Glomerular visceral epithelial cell (primary cell): ENCODE measurements at regions not wholly inside any gene's neighbourhood (a gene's known extent, or its start where the extent isn't known, plus 50 kb on each side); places are given as distances from the start of the nearest gene placed in this dataset.

Source experiments
- DNase-seq: peaks from one replicate; pipeline ENCODE4 v3.0.0-alpha.2; 2016; ENCODE audit errors: extremely low spot score

GRCh38 chrX:40316502-40316901, 218.7 kb upstream of the BCOR start:
- no peak for DNase-seq

- DNase-seq, result no peak
These were observed 216.3 kb upstream of the BCOR start for GRCh38 chrX:40314070-40314469.

- DNase-seq, result no peak
These were observed 215.5 kb upstream of the BCOR start for GRCh38 chrX:40313269-40313668.

GRCh38 chrX:40310447-40310846, 212.7 kb upstream of the BCOR start:
- no peak for DNase-seq

GRCh38 chrX:40310016-40310415, 212.3 kb upstream of the BCOR start:
- no peak for DNase-seq

GRCh38 chrX:40307871-40308270, 210.1 kb upstream of the BCOR start:
- DNase-seq, result no peak

GRCh38 chrX:40304115-40304514, 206.4 kb upstream of the BCOR start:
- DNase-seq, result no peak

- DNase-seq, result no peak
These were observed 205.7 kb upstream of the BCOR start for GRCh38 chrX:40303256-40304077.

- DNase-seq, result no peak
These were observed 202.6 kb upstream of the BCOR start for GRCh38 chrX:40300286-40300890.

GRCh38 chrX:40299641-40300046, 201.9 kb upstream of the BCOR start:
- no peak for DNase-seq

GRCh38 chrX:40298572-40299479, 201.1 kb upstream of the BCOR start:
- no peak for DNase-seq

- no peak for DNase-seq
These were observed 200.3 kb upstream of the BCOR start for GRCh38 chrX:40298069-40298468.

- no peak for DNase-seq
These were observed 193.8 kb upstream of the BCOR start for GRCh38 chrX:40291553-40291952.

GRCh38 chrX:40290517-40290916, 192.8 kb upstream of the BCOR start:
- DNase-seq, result no peak

GRCh38 chrX:40285876-40286275, 188.1 kb upstream of the BCOR start:
- DNase-seq, result no peak

GRCh38 chrX:40284852-40285251, 187.1 kb upstream of the BCOR start:
- no peak for DNase-seq

- DNase-seq, result no peak
These were observed 186.2 kb upstream of the BCOR start for GRCh38 chrX:40283981-40284380.

- DNase-seq, result no peak
These were observed 185.3 kb upstream of the BCOR start for GRCh38 chrX:40282946-40283660.

GRCh38 chrX:40282348-40282747, 184.6 kb upstream of the BCOR start:
- DNase-seq, result no peak

- DNase-seq, result no peak
These were observed 183.7 kb upstream of the BCOR start for GRCh38 chrX:40281336-40282005.

GRCh38 chrX:40279762-40280161, 182.0 kb upstream of the BCOR start:
- DNase-seq, result no peak
